ENCODE measurements at regions not wholly inside any gene's neighbourhood (a gene's known extent, or its start where the extent isn't known, plus 50 kb on each side); places are given as distances from the start of the nearest gene placed in this dataset.

DNA sequence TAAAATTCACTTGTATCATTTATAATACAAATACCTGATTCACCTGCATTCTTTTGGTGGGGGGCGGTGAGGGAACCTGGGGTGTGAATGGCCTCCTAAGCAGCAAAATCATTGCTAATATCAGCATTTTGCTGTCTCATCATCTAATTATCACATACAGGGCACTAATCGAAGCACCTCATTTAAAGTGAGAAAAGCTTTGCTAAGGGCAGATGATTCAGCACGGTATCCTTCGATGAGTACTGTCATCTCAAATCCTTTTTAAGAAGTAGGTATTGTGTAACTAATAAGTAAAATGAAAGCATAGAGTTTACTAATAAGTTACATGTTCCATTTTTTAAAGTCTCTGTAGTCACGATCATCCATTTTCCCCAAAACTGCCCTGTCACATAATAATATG lies 278.1 kb upstream of the SOX5 start:
- H3K4me3 ChIP-seq (ENCODE audit: low read length), result no peak overlapping the region
- TF ChIP-seq, protein P1, sequence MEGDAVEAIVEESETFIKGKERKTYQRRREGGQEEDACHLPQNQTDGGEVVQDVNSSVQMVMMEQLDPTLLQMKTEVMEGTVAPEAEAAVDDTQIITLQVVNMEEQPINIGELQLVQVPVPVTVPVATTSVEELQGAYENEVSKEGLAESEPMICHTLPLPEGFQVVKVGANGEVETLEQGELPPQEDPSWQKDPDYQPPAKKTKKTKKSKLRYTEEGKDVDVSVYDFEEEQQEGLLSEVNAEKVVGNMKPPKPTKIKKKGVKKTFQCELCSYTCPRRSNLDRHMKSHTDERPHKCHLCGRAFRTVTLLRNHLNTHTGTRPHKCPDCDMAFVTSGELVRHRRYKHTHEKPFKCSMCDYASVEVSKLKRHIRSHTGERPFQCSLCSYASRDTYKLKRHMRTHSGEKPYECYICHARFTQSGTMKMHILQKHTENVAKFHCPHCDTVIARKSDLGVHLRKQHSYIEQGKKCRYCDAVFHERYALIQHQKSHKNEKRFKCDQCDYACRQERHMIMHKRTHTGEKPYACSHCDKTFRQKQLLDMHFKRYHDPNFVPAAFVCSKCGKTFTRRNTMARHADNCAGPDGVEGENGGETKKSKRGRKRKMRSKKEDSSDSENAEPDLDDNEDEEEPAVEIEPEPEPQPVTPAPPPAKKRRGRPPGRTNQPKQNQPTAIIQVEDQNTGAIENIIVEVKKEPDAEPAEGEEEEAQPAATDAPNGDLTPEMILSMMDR (conservative IDR thresholded peaks at IDR 0.05; ENCODE audit: low read length), result no peak
- no peak for DNase-seq (ENCODE audit: low read depth)

DNA sequence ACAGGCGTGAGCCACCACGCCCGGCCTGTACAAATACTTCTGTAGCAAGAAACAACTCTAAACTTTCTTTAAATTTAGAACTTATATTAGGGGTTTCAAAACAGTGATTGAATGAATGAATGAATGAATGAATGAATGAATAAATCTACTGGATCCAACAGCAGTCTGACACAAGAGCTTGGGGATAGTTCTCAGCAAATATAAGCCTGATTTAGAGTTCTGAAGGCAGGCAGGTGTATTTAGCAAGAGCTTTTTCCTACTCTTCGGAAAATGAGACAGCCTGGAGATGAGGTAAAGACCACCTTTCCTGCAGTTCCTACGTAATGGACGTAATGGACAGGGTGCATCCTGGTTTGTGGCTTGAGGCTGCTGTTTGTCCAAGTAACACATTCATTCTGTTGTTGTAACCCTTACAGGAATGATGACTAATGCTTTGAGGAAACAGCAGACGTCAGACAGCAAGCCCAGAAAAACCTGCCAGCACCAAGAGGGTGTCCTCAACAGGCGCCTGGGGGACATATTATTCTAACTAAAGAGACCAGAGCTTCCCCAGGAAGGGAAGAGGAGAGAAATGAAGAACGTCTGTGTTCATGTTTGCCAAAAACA lies 277.4 kb upstream of the SOX5 start:
- no peak overlapping the region for H3K4me3 ChIP-seq (ENCODE audit: low read length)
- peak; percentile 28 for DNase-seq (ENCODE audit: low read depth)
- TF ChIP-seq, protein P1 (conservative IDR thresholded peaks at IDR 0.05; ENCODE audit: low read length), result no peak

GRCh38 chr12:24224401-24224800 lies 274.9 kb upstream of the SOX5 start:
- no peak for DNase-seq (ENCODE audit: low read depth)
- TF ChIP-seq, protein P1 (conservative IDR thresholded peaks at IDR 0.05; ENCODE audit: low read length), result no peak
- H3K4me3 ChIP-seq (ENCODE audit: low read length), result no peak overlapping the region

DNA sequence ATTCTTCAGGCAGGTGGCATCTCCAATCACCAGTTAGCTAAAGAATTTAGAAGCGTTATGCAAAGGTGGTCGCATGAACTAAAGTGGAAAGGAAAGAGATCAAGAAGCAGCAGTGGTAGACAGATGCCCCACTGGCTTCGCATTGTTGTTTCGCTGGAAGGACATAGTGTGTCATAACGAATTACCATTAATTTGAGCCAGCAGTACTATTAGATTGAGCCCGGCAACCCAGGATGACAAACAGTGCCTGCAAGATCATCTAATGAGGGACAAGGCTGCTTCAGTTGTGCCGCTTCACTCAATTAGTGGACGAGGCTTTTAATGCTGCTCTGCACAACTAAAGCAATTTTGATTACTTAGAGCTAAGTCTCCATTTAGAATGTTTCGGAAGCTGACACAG lies 274.5 kb upstream of the SOX5 start:
- DNase-seq (ENCODE audit: low read depth), result no peak
- TF ChIP-seq, protein P1 (conservative IDR thresholded peaks at IDR 0.05; ENCODE audit: low read length), result no peak
- no peak overlapping the region for H3K4me3 ChIP-seq (ENCODE audit: low read length)

GRCh38 chr12:24222968-24223367 lies 273.5 kb upstream of the SOX5 start:
- TF ChIP-seq, protein P1 (conservative IDR thresholded peaks at IDR 0.05; ENCODE audit: low read length), result no peak
- peak; percentile 28 for DNase-seq (ENCODE audit: low read depth)
- H3K4me3 ChIP-seq (ENCODE audit: low read length), result no peak overlapping the region

- DNase-seq (ENCODE audit: low read depth), result no peak
- TF ChIP-seq, protein P1 (conservative IDR thresholded peaks at IDR 0.05; ENCODE audit: low read length), result no peak
- H3K4me3 ChIP-seq (ENCODE audit: low read length), result no peak overlapping the region
Observed at GRCh38 chr12:24212496-24212895, 263.0 kb upstream of the SOX5 start.

- TF ChIP-seq, protein P1 (conservative IDR thresholded peaks at IDR 0.05; ENCODE audit: low read length), result no peak
- H3K4me3 ChIP-seq (ENCODE audit: low read length), result no peak overlapping the region
- no peak for DNase-seq (ENCODE audit: low read depth)
Observed at GRCh38 chr12:24206621-24207020, 257.2 kb upstream of the SOX5 start.

All from AG10803 (cell line).